HG03108 (cell line): ENCODE measurements at regions not wholly inside any gene's neighbourhood (a gene's known extent, or its start where the extent isn't known, plus 50 kb on each side); places are given as distances from the start of the nearest gene placed in this dataset.

Experiments
- ATAC-seq: cut with Tn5 transposase; IDR thresholded peaks from one replicate; pipeline ENCODE4 v1.9.1; 2021; ENCODE audit warnings: moderate library complexity; ENCODE audit not compliant: unreplicated experiment

DNA sequence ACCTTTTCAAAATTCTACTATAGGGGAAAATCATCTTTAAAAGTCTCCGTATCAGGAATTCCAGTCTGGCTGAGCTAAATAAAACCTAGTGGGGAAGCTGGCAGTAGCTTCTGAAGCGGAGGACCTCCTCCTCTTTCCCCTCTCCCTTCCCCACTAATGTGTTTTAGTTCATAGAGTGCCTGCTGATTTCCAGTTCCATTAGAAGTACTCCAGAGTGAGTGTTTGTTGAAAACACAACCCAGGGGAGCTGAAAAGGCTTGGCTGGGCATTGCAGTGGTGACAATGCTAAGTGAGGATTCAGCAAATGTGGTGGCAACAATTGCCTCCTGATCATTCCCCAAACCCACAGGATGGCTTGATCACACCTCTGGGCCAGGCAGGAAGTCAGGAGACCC is 144.2 kb upstream of the FRMD6 start:
- ATAC-seq, result no peak

DNA sequence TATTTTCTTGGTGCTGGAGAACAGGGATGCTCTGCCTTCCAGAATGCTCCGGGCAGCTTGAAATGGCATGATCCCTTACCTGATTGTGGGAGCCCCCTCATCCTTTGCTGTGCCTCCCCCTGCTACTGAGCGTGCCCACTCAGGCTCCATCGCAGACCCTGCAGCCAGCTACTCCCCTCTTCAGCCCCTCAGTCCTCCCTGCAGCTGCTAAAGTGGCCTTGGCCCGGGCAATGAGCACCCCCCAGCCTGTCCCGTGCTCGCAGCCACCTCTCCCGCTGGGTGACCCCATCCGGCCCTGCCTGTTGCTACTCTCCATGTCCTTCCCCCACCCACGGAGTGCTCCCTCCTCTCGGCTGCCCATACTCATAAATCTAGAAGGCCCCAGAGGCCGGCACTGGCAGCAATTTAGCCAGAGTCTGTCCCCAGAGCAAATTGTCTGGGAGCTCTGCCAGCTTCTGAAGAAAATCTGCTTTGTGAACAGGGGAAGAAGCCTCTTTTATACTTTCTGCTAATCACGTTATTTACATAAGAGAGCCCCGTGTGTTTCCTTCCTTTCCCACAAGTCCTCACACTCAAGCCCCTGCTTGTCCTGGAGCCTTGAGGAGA is 143.7 kb upstream of the FRMD6 start:
- ATAC-seq, result no peak

DNA sequence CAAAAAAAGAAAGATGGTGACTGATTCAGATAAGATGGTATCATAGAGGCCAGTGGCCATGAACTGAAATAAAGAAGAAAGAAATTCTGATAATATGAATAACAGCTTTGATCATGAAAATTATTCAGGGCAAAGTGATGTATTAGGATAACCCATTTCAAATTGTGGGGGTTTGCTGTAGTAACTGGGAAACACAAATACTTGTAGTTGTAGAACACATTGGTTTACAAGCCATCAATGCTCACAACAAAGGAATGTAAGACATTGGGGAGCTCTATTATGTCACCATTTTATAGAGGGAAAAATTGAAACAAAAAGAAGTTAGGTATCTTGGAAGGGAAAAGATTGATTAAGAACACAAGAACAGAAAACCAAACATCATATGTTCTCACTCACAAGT is 140.4 kb upstream of the FRMD6 start:
- no peak for ATAC-seq

DNA sequence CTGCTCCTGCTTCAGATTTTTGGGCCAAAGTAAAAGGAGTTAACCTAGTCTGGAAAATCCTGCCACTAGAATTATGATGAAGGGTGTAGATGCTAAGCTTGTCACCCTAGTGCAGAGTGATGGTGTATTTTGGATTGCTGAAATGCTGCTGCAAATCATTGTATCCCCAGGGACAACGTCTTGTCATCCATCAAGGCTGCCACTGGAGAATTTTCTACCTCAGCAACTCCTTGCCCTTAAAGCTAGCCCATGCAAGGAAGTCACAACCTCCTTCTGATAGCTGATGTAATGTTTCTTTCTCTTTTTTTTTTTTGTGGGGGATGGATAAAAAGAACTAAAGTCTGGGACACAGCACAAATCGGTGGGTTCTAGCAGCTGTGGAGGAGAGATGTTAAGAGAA is 139.4 kb upstream of the FRMD6 start:
- ATAC-seq, result no peak

DNA sequence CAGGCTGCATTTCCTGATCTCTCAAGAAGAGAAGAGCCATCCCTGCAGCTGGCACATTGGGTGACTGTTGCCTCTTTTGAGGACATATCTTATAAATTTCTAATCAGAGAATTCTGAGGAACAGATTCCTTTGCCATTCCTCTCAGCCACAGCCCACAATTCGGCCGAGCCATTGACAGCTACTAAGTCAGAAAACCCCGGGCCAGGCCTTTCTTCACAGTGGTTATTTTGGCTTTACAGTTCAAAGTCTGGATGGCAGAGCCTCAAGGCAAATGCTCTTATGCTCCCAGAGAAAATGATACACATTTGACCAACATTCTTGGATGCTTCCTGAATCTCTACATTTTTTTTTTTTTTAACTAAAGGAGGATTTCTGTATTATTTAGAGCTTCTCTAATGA is 138.4 kb upstream of the FRMD6 start:
- ATAC-seq, result no peak

DNA sequence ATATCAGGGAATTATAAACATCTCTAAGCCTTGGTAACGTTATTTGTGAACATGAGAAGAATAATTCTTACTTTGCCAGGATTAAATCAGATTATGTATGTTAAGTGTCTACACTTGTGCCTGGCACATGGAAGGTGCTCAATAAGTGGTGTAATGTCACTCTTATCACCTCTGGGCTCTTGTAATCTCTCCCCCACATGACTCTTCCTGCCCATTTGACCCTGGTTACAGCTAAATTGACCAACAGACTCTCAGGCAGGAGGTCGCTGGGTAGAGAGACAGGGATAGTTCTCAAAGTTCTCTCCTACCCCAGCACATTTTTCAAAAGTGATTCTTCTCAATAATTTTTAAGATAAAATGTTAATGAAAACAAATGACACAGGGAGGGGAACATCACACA is 137.8 kb upstream of the FRMD6 start:
- ATAC-seq, result no peak

DNA sequence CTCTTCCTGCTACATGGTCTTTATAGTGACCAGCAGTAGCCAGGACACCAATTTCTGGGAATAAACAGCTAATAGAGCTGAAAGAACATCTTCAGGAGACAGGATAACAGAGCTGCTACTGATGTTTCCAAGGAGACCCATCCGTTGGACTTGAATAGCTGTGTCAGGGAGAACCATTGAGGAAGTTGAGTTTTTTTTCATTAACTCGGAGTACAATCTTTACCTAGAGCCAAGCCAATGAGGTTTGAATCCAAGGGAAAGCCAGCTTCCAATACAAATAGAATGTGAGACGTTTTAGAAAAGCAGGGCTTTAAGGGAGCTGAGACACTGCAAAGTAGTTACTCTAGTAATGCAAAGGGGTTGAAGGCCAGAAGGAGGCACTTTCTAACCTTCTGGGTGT is 136.1 kb upstream of the FRMD6 start:
- no peak for ATAC-seq

DNA sequence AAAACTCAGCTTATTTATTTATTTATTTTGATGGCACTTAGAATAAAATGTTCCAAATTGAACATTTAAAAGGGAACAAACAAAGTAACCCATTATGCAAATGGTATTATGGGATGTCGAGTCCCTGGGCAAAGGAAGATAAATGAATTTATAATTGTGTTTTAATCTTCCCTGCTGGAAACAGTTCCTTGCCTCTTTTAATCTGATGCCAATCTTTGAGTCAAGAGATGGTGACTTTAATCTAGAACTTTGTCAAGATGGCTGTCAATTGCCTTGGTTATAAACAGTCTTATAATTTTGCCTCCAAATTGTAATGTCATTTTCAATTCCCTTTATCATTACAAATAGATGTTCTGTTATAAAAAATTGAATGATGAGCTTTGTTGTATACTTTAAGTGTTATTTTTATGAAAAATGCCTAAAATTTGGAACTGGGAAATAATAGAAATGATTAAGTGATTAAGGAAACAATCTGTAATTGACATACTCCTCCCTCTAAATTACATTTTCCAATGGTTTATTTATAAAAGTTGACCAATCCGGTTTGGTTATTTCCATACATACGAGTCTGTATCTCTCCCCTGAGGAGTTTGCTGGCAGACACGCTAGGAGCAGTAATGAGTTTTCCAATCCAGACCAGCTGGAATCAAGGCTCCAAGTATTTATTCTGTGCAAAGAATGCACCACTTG is 134.9 kb upstream of the FRMD6 start:
- no peak for ATAC-seq

DNA sequence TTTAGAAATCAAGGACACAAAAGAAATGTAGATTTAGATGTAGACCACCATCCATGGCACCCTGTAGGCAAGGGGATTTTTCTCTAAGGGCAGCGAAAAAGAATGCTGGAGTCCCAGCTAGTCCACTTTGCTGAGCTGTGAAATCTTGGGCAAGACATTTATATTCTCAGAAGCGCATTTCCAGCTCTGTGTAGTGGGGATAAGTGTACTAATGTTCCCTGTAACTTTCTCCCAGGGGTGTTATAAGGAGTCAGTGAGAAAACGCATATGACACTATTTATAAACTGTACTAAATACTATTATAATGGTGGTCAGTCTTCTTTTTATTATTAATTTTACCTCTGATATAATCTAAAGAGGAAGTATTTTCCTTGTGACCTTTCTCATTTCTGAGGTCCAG is 133.4 kb upstream of the FRMD6 start:
- no peak for ATAC-seq

DNA sequence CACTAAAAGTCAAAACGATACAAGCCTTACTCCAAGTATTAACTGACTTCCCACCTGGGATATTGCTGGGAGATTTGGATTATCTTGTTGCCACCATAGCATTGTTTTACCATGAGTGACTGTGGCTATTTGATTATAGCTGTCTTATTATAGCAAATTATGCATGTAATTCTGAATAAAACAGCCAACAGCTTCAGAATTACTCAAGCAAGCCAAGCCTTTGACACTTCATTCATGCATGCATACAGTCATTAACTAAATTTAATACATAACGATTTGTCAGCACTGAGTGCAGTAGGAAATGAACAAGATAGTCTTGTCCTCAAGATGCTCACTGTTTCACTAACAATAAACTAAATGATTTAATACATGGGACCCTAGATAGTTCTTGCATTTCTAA is 133.0 kb upstream of the FRMD6 start:
- no peak for ATAC-seq

DNA sequence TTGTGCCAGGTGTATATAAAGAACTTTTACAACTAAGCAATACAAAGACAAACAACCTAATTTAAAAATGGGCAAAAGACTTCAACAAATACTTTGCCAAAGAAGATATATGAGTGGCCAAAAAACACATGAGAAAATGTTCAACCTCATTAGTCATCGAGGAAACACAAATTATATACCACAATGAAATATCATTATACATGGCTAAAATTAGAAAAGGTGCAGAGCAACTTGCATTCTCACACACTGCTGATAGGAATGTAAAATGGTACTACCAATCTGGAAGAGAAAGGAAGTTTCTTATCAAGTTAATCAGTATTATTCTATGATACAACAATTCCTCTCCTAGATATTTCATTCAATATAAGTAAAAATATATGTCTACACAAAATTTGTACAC is 131.6 kb upstream of the FRMD6 start:
- ATAC-seq, result no peak

DNA sequence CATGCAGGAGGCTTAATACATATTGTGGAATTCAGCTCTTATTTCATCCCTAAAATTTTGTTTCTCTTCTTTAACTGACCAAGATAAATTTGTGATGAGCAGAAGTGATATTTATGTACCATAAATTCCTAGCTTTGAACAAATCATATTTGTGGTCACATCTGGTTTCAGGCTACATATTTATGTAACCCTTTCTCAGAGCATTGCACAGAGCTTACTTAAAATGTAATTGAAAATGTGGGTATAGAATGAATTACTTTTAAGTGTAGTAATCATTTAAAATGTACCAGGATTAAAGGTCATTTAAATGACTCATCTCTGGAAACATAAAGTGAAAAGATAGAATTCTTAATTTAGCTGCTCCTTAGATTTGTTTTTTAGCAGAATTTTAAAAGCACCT is 129.9 kb upstream of the FRMD6 start:
- ATAC-seq, result no peak

DNA sequence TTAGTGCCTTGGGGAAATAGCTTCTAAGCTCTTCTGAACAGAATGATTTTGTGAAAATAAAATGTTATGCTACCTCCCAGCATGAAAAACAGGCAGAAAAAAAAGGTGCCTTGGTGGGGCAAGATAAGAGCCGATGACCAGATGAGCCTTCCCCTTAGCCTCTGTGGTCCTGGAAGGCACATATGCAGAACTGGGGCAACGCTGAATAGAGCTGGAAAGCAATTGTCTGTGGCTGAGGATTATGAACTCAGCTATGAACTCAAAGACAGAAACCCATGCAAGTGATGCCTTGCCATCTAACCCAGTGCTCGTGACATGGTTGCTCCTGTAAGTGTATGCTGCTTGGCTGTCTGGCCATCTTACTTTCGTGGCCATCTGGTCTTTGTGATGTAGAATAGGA is 128.5 kb upstream of the FRMD6 start:
- no peak for ATAC-seq

DNA sequence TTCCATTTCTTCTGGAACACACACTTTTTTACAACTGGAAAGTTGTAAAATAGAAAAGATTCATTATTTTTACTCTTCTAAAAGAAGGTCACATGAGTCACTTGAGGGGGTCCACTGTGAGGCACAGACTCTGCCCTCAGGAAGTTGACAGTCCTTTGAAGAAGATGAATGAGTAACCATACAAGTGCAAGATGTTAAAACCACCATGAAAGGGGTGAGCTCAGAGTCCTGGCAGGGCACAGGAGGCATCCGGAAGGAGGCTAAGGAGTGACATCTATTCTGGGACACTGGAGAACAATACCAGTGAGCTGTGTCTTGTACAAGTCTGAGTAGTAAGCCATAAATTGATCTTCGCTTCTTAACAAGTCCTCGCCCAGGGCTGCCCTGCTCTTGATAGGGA is 126.0 kb upstream of the FRMD6 start:
- no peak for ATAC-seq

DNA sequence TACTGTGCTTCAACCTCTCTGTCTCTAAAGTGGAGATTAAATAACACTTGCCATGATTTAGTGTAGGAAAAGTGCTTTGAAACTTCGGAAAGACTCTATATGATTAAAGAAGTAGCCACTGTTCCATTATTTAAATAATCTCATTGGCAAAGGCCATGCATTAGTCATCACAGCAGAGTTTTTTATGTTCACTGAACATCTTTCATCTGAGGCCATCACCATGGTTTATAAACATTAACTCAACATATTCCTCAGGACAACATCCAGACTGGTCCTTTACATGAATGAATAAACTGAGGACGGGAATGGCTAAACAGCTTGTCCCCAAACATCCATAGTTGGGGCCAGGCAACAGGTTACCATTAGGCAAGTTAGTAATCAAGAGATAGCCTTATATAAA is 124.6 kb upstream of the FRMD6 start:
- ATAC-seq, result no peak

DNA sequence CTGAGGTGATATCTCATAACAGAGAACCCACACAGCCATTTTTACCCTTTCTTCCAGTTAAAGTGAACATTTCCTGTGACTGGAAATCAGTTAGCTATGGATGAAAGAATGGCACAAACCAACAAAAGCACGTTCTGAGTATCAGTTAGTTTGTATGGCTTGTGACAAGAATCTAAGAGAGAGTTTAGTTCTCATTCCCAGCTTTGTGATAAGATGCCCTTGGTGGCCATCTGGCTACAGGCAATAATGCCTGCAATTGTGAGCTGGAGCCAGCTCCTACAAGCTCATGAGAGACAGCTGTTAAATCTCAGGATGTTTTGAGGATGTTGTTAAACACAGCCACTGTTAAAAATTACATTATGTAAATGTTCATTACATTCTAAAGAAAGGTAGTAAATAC is 122.0 kb upstream of the FRMD6 start:
- ATAC-seq, result no peak

DNA sequence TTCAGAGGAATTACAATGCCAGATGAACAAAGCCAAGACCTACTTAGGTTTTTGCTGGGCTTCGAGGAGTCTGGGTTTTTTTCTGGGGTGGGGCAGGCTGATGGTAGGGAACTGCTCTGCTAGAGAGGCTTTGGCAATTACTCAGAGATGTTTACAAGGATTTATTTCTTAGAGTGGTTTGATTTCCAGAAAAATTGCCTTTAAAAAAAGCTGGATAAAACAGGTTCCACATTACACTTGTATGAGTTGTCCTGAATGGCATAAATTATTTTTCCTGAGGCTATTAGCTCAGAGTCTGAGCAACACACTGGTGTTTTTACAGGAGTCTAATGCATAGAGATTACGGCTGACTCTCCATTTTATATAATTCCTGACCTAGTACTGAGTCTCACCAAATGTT is 118.5 kb upstream of the FRMD6 start:
- no peak for ATAC-seq

DNA sequence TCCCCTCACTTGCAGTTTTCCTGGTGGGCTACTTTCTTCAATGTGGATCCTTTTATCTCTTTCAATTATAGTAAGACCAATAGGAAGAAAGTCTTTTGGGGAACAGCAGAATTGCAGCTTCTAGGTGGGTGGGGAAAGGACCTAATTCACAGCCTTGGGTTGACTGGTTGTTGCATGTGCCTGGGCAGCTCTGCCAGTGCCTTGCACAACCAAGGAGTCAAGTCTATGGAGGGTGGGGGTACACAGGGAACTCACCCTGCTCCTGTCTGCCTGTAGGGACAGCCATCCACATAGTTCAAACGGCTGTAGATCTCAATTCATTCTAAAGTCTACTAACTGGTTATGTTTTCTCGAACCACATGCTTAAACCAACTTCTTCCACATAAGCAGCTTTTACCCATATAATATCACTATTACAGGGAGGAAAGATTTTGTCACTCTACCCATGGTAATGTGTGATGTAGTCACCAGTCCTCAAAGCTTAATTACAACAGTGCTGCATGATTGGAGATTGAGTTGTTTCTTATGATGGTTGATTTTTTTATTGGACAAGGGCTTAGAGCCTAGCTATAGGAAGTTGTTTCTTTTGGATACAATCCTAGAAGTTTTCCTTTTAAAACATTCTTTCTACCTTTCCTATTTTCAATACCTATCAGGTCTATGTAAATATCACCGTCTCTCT is 117.7 kb upstream of the FRMD6 start:
- no peak for ATAC-seq

DNA sequence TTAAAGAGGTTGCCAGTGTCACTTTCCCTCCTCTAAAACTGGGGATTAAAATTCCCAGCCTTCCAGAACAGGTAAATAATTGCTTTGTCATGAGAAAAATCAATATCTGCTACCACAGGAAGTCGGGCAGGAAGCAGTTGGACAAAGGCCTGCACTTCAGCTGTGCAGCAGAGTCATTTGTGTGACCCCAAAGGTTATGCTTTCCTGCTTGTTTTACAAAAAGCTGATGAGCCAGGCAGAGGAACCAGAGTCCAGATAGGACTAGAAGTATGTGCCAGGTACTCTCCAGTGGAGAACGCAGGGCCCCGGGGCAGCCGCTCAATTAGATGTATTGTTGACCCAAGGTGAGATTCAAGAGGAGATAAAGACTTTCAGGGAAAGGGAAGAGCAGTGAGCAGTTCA is 117.1 kb upstream of the FRMD6 start:
- ATAC-seq, result no peak

DNA sequence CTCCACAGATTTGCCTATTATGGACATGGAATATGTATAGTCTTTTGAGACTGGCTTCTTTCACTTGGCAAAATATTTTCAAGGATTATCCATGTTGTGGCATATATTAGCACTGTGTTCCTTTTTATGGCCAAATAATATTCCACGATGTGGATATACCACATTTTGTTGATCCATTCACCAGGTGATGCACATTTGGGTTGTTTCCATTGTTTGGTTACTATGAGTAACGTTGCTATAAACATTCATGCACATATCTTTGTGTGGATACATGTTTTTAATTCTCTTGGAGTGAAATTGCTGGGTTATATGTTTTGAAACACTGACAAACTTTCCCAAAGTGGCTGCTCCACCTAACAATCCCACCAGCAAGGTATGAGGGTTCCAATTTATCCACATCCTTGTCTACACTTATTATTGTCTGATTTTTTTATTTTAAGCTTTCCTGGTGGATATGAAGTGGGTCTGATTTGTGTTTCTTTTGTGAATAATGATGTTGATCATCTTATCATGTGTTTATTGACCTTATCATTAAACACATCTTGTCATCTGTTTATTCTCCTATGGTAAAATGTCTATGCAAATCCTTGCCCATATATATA is 116.2 kb upstream of the FRMD6 start:
- no peak for ATAC-seq

DNA sequence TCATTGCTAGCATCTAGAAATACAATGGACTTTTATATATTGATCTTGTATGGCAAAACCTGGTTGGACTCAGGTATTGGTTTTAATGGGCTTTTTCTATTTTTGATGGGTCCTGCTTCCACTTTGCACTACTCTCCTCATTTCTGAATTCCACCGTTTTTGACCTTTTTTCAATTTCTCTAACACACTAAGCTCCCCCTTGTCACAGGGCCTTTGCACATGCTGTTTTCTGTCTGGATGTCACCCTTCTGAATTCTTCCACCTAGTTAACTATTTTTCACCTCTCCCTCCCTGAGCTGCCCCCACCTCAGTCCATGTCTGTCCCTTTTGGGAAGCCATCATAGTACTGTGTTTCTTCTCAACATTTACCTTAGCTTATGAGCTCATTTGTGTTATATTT is 112.7 kb upstream of the FRMD6 start:
- no peak for ATAC-seq

DNA sequence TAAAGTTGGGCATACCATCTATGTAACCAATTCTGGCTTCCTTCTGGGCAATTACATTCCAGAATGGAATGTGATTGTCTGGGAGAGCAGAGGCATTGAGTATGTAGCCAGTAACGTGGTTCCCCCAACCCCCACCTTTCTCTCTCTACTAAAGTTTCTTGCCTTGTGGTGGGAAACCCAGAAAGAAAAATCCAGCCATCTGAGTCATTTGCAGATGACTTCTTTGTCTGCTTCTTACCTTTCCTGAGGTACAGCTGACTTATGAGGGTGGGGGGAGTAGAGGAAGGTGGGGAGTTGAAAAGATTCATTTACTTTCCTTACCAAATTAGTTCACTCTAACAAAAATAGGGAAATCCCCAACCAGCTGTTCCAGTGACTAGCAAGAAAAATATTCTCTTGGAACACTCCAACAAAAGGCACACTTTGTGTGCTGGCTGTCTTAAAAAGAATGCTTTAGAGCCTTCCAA is 112.1 kb upstream of the FRMD6 start:
- no peak for ATAC-seq
